ENCODE measurements at regions not wholly inside any gene's neighbourhood (a gene's known extent, or its start where the extent isn't known, plus 50 kb on each side); places are given as distances from the start of the nearest gene placed in this dataset.

DNA sequence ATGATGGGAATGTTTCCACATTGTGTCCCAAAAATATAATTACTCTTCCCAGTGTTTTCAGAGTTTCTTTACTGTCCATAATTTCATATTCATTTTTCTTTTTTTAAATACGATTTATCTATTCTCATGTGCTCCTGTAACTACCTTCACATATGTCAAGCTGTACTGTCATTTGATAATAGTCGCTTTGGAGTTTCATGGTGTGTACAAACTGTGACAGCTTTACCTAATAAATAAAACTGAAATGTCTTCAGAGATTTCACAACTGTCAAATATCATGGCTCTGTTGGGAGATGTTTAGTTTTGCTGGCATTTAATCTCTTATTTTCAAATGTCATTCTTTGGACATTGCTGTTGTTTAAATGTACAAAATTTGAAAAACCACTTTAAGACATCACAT lies 450.2 kb downstream of the TLL1 start:
- TF ChIP-seq, protein P1, sequence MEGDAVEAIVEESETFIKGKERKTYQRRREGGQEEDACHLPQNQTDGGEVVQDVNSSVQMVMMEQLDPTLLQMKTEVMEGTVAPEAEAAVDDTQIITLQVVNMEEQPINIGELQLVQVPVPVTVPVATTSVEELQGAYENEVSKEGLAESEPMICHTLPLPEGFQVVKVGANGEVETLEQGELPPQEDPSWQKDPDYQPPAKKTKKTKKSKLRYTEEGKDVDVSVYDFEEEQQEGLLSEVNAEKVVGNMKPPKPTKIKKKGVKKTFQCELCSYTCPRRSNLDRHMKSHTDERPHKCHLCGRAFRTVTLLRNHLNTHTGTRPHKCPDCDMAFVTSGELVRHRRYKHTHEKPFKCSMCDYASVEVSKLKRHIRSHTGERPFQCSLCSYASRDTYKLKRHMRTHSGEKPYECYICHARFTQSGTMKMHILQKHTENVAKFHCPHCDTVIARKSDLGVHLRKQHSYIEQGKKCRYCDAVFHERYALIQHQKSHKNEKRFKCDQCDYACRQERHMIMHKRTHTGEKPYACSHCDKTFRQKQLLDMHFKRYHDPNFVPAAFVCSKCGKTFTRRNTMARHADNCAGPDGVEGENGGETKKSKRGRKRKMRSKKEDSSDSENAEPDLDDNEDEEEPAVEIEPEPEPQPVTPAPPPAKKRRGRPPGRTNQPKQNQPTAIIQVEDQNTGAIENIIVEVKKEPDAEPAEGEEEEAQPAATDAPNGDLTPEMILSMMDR (IDR thresholded peaks at IDR 0.05; ENCODE audit: insufficient read depth, low read depth, low read length, missing control alignments), result no peak
- no peak overlapping the region for H3K4me3 ChIP-seq (ENCODE audit: low read depth, low read length)
- DNase-seq (ENCODE audit: low read depth), result no peak

DNA sequence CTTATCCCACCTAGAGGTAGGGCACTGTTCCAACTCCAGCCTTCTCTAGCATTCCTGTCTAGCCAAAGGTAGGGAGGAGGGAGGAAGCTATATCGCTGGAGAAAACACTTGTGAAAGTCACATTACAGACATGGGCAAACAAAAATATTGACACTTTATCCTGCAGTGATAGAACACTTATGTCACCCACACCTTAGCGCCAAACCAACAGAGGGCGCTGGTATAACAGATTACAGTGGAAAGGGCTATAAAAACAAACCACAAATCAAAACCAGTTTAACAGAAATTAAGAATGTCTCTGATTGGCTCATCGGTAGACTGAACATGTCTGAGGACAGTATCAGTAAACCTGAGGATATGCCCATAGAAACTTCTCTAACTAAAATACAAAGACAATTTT lies 451.3 kb downstream of the TLL1 start:
- no peak overlapping the region for H3K4me3 ChIP-seq (ENCODE audit: low read depth, low read length)
- TF ChIP-seq, protein P1 (IDR thresholded peaks at IDR 0.05; ENCODE audit: insufficient read depth, low read depth, low read length, missing control alignments), result peak; percentile 29
- peak; percentile 53 for DNase-seq (ENCODE audit: low read depth)

DNA sequence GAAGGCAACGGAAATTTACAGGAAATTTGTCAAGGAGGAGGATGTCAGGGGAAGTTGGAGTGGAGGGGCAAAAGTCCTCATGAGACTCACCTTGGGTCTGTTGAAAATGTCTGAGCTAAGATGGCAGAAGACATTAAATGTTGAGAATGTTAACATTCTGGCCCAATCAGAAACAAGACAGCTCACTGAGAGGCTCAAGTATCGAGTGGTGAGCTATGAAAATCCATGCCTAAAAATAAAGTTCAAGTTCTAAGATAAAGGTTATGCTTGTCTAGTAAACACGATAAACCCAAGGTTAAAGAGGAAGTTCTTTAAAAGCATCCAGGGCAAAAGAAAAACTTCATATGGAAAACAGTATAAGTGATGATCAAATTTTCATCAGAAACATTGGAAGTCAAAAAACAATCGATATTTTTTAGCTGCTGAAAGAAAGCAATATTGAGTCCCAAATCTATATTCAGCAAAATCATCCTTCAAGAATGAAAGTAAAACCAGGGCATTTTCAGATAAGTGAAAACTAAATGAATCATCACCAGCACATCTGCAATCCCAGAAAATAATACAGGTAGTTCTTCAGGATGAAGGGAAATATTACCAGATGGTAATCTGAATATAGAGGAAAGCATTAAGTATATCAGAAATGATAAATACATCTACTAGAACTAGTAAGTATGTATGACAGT lies 462.4 kb downstream of the TLL1 start:
- TF ChIP-seq, protein P1 (IDR thresholded peaks at IDR 0.05; ENCODE audit: insufficient read depth, low read depth, low read length, missing control alignments), result no peak
- DNase-seq (ENCODE audit: low read depth), result peak; percentile 32
- H3K4me3 ChIP-seq (ENCODE audit: low read depth, low read length), result peak overlapping the region; percentile 31; the same call in 1 of the 2 replicates

DNA sequence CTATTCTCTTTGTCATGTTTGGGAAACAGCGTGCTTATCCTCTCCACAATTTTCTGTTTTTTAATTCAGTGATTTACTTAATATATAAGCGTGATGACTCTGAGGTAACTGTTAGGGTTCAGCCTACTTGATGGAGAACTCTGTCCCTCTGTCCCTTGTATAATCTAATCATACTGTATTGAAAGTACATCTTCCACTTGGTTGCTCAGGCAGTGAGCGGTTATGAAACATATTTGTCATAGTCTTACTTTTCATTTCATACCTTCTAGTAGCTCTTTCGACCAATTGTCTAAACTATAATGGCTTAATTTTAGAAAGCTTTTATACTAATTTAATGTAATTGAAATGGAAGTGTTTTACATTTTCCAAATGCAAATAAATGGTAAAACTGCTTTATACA lies 469.0 kb downstream of the TLL1 start:
- TF ChIP-seq, protein P1 (IDR thresholded peaks at IDR 0.05; ENCODE audit: insufficient read depth, low read depth, low read length, missing control alignments), result no peak
- no peak overlapping the region for H3K4me3 ChIP-seq (ENCODE audit: low read depth, low read length)
- DNase-seq (ENCODE audit: low read depth), result peak; percentile 57

DNA sequence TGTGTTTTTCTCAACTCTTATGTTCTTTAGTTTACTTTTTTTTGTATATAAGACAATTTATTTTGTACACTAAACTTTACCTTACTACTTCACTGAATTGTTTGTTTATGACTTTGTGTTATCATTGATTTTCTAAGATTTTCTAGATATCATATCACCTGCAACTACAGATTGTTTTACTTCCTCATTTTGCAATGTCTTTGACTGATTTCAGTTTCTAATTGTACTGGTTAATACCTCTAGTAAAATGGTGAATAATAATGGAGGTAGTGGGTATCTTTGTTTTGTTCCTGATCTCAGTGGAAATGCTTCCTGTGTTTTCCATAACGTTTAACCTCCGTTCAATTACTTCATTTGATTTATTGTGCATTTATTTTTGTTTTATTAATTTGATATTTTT lies 490.2 kb downstream of the TLL1 start:
- no peak for DNase-seq (ENCODE audit: low read depth)
- TF ChIP-seq, protein P1 (IDR thresholded peaks at IDR 0.05; ENCODE audit: insufficient read depth, low read depth, low read length, missing control alignments), result no peak
- no peak overlapping the region for H3K4me3 ChIP-seq (ENCODE audit: low read depth, low read length)

DNA sequence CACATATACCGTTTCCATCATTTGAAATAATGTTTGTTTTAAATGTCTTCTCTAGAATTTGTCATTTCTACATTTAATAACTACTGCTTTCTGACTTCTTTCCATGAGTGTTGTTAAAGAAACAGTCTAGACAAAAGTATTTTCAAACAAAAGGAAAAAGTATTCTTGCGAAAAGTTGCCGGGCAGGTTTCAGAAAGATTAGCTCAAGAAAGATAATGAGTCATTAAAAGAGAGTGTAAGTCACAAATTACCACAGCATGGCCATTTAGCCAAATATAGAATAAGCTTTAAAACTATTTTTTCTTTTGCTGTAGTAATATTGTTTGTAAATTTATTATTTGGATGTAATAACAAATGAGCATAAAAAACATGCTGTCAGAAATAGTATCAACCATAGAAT lies 493.0 kb downstream of the TLL1 start:
- TF ChIP-seq, protein P1 (IDR thresholded peaks at IDR 0.05; ENCODE audit: insufficient read depth, low read depth, low read length, missing control alignments), result no peak
- no peak for DNase-seq (ENCODE audit: low read depth)
- H3K4me3 ChIP-seq (ENCODE audit: low read depth, low read length), result no peak overlapping the region

DNA sequence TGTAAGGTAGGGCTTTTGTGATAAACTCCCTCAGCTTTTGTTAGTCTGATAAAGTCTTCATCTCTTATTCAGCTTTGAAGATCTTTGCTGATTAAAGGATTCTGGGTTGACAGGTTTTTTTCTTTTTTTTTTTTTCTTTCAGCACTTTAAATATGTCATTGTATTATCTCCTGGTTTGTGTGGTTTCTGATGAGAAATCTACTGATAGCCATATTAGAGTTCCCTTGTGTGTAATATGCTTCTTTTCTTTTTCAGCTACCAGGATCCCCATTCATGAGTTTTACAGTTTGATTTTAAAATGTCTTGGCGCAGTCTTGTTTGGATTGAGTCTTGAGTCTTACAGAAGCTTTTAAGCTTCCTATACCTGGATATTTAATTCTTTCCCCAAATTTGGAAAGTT lies 504.5 kb downstream of the TLL1 start:
- no peak for DNase-seq (ENCODE audit: low read depth)
- TF ChIP-seq, protein P1 (IDR thresholded peaks at IDR 0.05; ENCODE audit: insufficient read depth, low read depth, low read length, missing control alignments), result no peak
- H3K4me3 ChIP-seq (ENCODE audit: low read depth, low read length), result no peak overlapping the region
